Stomach (tissue), 4 donors: ENCODE measurements at regions not wholly inside any gene's neighbourhood (a gene's known extent, or its start where the extent isn't known, plus 50 kb on each side); places are given as distances from the start of the nearest gene placed in this dataset.

Experiments
- CTCF ChIP-seq, 7 experiments: fragments of 450-650 bp in 4 of 7; fragments of 200-600 bp in 3 of 7; sonication (generic) in 3 of 7; IDR thresholded peaks; one replicate each; pipeline ENCODE4 v1.5.1; 2016 to 2019; ENCODE audit warnings: antibody characterized with exemption in 7 of 7, control low read depth in 2 of 7, mild to moderate bottlenecking in 1 of 7
- POLR2A ChIP-seq, 4 donors: fragments of 450-650 bp; IDR thresholded peaks; one replicate each; pipeline ENCODE4 v1.6.1; 2016; ENCODE audit warnings: antibody characterized with exemption in 4 of 4, control low read depth in 2 of 4, mild to moderate bottlenecking in 1 of 4, moderate library complexity in 1 of 4

DNA sequence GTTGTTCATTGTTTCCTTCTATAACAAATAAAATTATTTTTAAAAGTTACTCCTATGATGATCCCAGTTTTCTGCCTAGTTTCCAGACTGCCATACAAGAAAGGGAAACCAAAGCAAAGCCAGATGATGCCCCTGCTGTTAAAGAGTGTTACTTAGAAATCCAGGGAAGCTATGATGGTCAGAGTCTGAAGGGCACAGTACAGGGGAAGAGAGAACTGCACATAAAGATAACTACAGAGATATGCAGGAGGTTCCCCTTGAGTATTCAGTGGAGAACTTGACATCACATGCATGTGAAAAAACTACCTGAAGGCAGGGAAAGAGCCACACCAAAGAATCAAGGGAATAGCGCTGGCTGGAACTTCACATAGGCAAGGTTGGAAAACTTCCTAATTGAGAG lies 494.2 kb upstream of the FSTL5 start:
- no peak for TF ChIP-seq POLR2A (IDR thresholded peaks at IDR 0.05)
- TF ChIP-seq CTCF (IDR thresholded peaks at IDR 0.05), result no peak
